GM19238 (cell line): ENCODE measurements at regions not wholly inside any gene's neighbourhood (a gene's known extent, or its start where the extent isn't known, plus 50 kb on each side); places are given as distances from the start of the nearest gene placed in this dataset.
"Not testable (repeated sequence)": the region's sequence is repeated elsewhere in the genome, so short reads cannot be mapped to it uniquely, and the experiment has no call there.

Source experiments
- DNase-seq: peaks from one replicate; pipeline ENCODE4 v3.0.0; 2011; ENCODE audit warnings: low spot score; ENCODE audit not compliant: insufficient read length

DNA sequence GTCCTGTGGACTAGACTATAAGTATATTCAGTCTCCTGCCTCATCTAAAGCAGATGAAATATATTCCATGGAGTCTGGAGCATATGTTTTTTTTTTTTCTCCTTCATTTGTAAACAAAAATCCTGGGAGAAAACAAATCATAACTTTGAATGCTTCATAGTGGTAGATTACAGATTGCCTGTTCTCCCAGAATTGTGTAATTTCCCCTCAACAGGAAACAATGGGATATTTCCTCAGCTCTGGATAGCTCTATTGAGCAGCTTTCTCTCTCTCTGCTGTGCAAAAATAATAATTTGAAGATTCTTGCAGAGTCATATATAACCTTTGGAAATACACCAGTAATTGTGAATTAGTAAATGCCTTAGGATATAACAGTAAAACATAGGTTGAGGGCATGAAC, 1406.6 kb upstream of the ACVR2A start:
- no peak for DNase-seq

DNA sequence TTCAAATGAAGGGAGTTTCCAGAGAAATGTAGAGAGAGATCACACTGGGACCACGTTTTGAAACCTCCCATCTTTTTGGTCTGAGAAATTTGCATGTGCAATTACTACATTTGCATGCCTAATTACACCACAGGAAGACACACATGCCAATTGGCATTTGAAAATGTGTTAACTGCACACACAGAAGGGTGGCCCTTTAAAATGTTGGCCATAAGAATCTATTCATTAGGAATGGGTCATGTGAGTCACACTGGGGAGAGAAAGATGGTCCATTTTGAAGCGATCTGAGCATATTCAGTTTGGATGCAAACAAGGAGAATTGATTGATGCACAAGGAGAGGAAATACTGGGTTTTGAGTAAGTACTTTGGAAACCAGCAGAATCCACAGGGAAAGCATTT, 1407.1 kb upstream of the ACVR2A start:
- no peak for DNase-seq

DNA sequence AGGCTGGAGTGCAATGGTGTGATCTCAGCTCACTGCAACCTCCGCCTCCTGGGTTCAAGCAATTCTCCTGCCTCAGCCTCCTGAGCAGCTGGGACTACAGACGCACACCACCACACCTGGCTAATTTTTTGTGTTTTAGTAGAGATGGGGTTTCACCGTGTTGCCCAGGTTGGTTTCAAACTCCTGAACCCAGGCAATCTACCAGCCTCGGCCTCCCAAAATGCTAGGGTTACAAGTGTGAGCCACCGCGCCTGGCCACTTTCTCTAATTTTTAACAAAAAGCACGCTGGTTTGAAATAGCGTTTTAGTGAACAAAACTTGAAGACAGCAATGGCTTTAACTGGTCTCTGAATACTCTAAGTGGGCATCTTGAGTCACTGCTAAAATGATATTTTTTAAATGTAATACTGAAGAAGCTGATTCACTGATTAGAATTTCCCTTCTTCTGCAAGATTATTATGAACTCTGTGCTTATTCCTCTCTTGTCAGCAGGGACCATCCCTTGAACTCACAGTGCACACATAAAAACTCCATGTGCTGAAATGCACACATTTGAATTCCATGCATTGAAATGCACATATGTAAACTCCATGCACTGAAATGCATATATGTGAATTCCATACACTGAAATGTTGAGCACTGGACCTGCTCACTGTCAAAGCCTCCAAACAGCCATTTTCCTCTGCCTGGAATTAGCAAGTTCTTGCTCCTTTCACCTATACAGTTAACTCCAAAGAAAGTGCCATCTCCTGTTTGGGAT, 1411.5 kb upstream of the ACVR2A start:
- DNase-seq: no peak

DNA sequence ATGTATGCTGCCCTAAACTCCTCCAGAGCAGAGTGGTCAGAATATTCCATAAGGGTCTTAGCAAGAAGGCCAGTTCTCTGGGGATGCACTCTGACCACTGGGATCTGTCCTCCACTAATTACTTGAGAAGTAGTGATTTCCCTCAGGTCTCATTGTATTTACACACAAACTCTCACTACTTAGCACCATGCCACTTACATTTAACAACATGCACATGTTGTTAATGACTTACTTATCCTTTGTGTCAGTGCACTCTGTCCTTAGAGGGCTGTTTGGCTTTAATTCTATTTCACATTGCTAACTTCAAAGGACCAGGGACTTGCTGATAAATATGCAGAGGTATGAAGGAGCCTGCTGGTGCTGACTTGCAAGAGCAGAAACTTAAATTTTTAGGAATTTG, 1415.5 kb upstream of the ACVR2A start:
- no peak for DNase-seq

DNA sequence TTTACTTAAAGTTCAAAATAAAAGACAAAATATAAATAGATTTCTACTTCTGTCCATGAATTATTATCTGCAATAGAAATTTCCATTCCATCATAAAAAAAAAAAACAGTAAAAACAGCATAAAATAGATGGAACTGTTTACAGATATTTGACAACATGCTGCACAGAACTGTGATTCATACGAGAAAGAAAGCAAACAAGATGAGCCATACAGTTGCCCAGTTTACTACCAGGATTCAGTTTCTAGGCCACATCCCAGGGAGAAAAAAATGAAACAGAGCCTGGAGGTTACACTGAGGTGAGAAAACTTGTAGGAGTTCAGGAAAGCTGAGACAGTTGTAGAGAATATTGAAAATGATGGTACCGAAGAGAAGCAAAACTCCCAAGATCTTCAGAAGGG, 1426.9 kb upstream of the ACVR2A start:
- no peak for DNase-seq

DNA sequence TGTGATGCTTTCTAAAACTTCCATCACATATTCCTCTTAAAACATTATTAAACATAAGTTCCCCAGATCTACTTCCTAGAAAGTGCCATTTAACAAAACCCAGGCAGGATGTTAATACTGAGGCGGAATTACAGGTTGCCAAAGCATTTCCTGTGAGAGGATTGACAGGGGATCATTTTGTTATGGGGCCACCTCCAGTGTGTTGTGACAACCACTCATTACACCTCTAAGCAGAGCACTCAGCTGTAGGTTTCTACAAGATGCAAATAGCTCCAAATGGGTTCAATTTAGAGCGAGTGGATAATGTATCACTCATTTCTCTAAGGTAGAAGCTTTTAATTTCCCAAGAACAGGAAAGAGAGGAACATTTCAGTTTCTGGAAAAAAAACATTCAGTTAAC, 1429.5 kb upstream of the ACVR2A start:
- DNase-seq: no peak

DNA sequence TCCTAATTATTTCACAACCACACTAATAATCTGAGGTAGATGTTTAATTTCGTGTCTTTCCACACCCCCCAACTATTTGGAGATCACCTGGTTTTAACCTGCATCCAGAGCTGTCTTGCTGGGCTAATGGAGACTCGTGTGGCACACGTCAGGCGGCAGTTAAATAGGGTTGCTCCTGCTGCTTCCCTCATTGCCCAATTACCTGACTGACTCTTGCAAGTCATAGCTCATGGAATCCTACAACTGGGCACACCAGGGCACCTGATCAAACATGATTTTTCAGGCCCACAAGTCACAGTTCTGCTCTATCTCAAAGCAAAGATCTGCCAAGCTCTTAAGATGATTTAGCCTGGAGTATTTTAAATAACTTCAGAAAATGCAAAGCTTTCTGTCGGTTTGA, 1430.4 kb upstream of the ACVR2A start:
- DNase-seq: no peak

DNA sequence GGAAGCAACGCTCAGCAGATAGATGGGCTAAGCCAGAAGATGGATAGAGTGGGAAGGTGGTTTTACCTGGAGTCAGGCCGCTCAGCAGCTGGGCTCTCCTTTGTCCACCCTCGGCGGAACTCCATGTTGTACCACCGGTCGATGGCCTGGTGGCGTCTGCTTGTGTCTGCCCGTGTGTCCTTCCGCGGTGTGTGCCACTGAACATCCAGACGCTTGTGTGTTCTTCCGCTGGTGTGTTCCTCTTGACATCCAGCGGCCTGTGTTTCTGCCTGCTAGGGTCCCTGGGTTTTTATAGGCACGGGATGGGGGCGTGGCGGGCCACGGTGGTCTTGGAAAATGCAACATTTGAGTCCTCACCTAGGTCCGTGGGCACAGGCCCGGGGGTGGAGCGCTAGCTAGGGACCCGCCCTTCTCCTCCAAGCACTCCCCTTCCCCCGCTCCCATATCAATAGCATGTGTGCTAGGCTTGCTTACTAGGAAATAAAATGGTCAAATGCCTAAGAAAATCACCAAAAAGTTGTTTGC, 1431.7 kb upstream of the ACVR2A start:
- DNase-seq: no peak

DNA sequence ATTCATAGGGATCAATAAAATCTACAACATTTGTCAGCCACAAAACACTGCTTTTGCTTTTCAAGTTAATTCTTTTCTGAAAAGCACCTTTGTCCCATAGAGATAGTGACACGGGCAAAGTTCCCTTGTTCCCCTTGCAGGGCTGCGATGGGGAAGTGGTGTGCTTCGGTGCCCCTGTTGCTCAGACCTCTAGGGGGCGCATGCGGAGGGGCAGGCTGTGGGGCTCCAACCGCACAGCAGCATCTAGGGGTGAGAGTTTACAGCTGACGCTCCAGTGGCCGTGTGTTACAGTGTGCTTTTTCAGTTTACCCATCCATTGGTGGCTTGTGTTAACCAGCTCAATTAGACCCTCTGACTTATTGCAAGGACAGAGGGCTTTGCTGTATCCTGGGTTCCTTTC, 1432.2 kb upstream of the ACVR2A start:
- DNase-seq: no peak

DNA sequence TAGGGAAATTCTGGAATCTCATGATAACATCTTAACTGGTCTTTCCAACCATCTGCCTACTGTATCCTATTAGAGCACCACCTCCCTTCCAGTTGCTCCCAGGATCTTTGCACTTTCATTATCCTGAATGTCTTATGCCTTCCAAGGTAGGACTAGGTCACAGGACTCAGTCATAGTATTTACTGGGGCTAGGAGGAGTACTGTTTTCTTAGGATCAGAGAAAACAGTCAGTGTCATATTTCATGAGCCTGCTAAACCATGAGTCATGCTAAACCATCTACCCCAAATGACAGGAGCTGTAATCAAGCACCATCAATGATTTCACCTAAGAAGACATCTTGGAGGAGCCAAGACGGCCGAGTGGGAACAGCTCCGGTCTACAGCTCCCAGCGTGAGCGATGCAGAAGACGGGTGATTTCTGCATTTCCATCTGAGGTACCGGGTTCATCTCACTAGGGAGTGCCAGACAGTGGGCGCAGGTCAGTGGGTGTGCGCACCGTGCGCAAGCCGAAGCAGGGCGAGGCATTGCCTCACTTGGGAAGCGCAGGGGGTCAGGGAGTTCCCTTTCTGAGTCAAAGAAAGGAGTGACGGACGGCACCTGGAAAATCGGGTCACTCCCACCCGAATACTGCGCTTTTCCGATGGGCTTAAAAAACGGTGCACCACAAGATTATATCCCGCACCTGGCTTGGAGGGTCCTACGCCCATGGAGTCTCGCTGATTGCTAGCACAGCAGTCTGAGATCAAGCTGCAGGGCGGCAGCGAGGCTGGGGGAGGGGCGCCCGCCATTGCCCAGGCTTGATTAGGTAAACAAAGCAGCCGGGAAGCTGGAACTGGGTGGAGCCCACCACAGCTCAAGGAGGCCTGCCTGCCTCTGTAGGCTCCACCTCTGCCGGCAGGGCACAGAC, 1439.2 kb upstream of the ACVR2A start:
- not testable (repeated sequence) for DNase-seq

DNA sequence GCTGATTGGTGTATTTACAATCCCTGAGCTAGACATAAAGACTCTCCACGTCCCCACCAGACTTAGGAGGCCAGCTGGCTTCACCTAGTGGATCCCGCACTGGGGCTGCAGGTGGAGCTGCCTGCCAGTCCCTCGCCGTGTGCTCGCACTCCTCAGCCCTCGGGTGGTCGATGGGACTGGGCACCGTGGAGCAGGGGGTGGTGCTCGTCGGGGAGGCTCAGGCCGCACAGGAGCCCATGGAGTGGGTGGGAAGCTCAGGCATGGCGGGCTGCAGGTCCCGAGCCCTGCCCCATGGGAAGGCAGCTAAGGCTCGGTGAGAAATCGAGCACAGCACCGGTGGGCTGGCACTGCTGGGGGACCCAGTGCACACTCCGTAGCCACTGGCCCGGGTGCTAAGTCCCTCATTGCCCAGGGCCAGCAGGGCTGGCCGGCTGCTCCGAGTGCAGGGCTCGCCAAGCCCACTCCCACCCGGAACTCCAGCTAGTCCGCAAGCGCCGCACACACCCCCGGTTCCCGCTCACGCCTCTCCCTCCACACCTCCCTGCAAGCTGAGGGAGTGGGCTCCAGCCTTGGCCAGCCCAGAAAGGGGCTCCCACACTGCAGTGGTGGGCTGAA, 1441.2 kb upstream of the ACVR2A start:
- DNase-seq: not testable (repeated sequence)

DNA sequence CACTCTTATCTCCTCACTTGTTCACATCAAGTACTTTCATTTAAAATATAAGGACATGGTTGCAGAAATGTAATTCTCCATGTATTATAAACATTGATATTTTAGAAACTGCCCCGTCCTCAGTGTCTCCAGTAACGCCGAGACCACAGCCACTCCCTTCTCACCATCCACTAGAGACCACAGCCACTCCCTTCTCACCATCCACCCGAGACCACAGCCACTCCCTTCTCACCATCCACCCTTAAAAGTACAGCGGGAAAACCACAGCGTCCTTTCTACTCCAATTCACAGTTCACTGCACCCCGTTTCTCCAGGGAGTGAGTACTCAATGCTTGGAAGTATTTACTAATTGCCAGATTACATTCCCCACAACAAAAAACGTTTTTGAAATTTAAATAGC, 1452.2 kb upstream of the ACVR2A start:
- no peak for DNase-seq

DNA sequence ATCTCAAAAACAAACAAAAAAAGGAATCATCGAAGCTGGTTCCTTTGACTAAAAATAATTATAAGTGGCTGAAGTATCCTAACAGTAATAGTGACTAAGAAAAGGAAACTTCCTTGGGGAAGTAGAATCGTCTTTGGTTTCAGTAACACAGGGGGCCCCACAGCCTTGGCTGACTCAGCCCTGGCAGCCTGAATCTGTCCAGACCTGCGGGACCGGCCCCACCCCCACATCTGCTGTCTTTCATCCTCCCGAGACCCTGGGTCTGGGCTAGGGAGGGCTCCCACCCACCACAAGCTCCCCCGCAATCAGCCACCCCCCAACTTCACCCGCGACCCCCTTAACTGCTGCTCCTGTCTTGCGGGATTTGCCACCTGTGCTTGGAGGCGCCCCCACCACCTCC, 1452.6 kb upstream of the ACVR2A start:
- DNase-seq: no peak

DNA sequence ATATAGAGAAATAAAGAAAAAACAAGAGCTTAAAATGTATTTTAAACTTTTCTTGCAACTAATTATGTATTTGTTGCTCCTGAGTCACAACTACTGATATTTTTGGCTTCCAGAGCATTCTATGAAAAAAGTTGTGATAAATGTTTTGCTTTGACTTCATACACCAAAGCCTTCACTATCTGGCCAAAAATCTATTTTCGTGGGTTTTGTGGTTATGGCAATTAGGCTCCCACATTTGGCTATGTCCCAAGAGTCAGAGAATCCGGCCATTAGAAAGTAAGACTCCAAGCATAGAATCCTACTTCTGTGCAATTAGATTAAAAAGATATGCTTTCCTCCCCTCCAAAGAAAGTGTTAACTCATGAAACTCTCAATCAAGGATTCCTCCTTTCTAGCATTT, 1456.1 kb upstream of the ACVR2A start:
- no peak for DNase-seq

DNA sequence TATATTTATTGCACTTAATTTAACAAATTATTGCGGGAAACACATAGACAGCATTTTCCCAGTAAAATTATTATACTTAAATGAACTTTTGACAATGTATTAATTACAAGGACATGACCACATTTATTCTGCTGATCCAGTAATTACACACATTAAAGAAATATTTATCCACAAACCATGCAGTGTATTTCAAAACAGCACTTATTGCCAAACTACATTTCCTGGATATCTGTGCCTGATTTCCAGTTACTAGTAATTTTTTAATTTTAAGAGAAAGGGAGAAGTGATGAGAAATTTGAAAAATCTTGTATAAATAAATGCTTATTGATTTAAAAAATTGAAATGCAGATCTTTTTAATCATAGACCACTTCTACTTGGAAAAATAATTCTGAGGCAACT, 1458.7 kb upstream of the ACVR2A start:
- DNase-seq: no peak

DNA sequence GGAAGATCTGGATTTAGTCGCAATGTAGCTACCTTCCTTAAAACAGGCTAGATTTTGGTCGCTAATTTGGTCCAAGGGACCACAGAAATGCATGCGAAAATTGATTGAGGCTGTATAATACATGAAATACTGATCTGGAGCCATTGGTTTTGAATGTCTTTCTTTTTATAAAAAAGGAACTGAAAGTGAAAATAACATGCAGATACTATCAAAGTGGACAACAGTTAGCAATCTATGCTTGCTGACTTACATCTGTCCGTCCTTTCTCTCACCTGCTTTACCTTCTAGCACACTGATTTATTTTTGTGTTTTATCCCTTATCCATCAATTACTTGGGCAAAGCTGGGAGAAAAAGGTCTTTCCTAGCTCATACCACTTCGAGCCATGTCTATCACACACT, 1459.8 kb upstream of the ACVR2A start:
- no peak for DNase-seq

DNA sequence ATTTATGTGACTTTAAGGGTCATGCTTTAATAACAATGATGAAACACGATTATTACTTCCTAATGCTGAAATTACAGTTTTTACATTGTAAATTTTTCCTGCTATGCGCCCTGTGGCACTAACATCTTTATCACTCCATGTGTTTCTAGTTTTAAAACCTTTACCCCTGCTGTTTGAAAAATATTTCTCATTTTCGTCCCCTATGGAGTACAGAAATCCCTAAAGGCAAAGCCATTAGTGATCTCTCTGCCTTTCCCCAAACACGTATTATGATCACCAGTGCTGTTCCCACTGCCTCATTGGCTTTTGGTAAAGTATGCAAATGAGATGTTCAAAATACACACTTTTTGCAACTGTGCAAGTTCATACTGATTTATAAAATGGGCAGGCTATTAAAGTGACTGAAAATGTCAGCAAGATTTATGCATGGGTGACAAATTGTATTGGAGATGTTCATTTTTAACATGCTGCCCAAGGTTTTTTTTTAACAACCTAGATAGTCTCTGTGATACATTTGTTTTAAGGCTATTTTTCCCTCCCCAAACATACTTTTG, 1468.2 kb upstream of the ACVR2A start:
- DNase-seq: no peak

DNA sequence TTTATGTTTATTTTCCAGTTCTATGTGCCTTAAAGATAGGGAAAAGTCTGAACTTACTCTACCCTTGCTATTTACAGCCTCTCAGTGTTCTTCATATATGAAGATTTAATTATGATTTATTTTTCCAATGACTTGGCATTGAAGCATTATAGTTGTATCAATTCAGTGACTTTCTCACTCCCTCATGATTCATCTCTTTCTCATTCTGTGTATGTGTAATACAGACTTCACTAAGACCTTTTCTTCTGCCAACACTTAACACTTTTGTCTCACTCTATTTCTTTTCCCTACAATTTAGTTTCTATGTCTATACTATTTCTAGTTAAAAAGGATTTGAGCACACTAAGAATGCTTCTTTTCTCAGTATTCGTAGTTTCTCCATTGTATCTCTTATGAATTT, 1470.3 kb upstream of the ACVR2A start:
- DNase-seq: no peak

DNA sequence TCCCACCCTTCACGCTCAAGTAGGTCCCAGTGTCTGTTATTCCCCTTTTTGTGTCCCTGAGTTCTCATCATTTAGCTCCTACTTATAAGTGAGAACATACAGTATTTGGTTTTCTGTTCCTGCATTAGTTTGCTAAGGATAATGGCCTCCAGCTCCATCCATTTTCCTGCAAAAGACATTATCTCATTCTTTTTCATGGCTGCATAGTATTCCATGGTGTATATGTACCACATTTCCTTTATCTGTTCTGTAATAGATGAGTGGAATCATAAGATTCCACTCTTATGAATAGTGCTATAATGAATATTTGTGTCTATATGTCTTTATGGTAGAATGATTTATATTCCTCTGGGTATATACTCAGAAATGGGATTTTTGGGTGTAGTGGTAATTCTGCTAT, 1473.5 kb upstream of the ACVR2A start:
- DNase-seq: not testable (repeated sequence)

DNA sequence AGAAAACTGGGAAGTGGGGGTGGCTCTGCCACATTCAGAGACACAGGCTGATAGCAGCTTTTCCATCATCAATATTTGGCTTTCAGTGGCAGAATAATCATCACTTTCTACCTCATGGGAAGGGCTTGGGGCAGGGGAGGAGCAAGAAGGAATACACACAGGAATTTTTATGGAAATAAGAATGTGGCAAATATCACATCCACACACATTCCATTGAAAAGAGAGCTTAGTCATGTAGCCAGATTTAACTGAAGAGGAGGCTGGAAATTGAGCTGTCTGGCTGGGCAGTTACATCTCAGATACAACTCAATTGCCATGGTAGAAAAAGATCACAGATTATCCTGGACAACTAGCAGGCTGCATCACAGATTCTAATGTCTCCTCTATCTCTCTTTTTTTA, 1474.0 kb upstream of the ACVR2A start:
- DNase-seq: no peak

DNA sequence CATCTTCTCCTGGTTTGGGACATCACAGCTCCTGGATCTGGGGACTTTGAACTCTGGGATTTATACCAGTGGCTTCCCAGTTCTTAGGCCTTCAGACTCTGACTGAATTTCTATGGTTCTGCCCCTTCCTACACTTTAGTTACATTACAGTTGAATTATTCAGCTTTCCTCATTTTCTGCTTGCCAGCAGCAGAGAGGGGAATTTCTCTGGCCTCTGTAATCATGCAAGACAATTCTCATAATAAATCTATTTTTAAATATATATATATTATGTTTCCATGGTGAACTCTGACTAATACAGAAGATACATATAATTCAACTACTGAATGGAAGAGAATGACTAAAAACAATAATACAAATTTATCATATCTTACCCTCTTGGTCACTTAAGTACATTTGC, 1478.6 kb upstream of the ACVR2A start:
- no peak for DNase-seq

DNA sequence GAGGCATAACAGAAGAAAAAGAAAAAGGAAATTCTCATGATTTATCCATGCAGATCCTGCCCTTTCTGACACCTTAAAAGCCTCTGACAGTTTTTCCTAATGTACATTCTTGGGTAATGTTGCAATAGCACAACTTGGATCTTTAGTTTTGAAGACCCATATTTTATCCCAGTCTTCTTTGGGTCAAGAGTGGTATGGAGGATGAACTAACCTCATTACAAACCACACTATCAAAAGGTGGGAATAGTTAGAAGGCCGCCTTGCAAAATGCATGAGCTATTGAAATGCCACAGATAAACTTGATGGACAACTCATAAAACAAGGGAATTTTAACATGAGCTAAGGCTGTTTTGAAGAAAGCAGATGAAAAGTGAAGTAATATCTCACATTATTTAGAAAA, 1479.8 kb upstream of the ACVR2A start:
- no peak for DNase-seq
